DMS79 (cell line): ENCODE measurements at regions not wholly inside any gene's neighbourhood (a gene's known extent, or its start where the extent isn't known, plus 50 kb on each side); places are given as distances from the start of the nearest gene placed in this dataset.

Source experiments
- DNase-seq: peaks from one replicate; lab custom pipeline; 2025; lab: John Stamatoyannopoulos, UW

DNA sequence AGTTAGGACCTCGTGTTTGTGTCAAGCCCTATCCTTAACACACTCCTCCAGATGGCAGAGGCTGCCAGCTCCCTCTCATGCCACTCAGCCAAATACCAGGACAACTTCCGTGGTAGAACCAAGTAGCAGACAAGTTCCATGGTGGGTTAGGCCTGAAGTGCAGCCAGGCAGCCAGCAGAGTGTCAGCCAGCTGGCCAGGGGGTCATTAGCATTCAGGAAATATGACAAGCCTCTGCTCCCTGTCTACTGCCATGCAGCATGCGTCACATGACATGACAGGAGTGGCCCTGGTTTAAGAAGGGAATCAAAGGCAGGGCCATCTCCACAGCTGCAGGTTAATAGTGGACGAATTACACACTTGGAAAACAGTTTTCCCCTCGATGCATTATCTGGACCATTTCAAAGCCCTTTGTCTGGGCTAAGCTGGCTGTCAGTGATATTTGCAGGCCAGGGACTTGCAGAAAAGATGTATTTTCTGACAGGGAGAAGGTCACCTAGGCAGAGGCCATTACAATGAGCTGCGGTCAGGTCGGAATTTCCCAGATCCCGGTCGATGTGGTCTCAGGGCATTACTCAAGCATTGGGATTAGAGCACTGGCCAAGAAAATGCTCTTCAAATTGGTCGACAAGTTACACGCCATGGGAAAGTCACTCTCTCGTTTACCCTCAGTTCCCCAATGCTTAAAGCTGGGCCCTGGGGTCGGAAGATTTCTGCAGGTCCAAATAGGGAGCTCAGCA lies 461.7 kb upstream of the CADM1 start:
- DNase-seq, result peak; percentile 82

DNA sequence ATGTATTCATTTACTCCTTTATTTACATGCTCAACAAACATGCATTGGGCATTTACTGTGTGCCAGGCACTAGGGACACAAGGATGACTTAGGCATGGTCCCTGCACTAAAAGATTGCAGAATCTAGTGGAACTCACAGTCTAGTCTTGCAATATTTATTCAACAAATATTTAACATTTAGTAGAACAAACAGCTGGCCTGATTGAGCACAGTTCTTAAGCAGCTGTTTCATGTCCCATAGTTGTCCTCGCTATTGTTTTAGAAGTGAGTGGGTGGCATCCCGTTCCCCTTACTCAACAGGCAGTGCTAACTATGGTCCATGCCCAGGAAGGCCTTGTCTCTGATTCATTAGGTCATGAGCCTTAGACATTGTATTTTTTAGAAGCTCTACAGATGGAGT lies 459.9 kb upstream of the CADM1 start:
- no peak for DNase-seq

DNA sequence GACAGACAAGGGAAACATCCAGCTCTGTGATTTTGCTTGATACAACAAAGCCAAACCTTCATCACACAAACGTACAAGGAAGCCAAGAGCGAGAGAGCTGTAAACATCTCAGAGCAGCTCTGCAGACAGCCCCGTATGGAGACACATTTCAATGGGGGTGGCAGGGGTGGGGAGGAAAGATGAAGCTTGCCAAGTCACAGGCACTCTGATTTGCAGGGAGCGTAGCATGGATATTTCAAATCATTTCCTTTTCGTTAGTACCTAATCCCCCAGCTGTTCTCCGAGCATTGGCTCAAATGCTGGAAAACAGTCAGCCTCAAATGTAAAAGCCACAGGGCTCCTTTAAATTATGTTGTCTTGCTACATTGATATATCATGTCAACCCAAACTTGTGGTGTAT lies 458.9 kb upstream of the CADM1 start:
- peak; percentile 90 for DNase-seq

DNA sequence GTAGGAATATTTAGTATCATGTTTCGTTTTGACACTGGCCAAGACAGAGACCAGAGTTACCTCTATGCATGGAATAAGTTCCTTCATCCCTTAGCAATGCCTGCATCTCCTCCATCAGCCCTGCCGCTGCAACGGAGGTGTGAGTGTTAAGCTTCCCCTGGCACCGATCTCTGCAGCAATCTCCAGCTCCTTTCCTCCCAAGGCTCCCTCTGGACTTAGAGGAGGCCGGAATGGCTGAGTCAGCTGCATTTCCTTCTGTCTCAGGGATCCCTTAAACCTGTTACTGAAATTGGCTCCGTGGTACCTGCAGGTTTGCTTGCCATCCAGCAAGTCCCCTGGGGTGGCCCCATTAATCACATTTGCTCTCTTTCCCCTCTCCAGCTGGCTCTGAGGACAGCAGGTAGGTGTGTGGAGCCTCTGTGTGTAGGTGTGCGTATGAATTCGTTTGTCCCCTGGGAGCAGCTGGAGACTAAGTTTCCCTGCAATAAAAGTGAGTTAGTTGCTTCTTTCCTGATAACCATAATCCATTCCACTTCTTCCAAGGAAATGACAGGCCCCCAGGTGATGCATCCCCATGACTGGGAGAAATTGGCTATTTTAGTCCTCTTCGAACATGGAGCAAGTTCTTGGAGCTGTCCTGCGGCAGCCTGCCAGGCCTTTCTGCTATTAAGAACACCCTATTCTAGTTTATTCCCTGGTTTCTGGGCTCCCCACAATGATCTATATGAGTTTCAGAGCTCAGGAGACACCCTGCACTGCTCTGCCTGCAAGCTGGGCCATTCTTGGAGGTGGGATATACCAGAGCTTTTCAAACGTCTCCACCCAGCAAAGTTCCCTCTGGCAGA lies 457.2 kb upstream of the CADM1 start:
- peak; percentile 84 for DNase-seq

DNA sequence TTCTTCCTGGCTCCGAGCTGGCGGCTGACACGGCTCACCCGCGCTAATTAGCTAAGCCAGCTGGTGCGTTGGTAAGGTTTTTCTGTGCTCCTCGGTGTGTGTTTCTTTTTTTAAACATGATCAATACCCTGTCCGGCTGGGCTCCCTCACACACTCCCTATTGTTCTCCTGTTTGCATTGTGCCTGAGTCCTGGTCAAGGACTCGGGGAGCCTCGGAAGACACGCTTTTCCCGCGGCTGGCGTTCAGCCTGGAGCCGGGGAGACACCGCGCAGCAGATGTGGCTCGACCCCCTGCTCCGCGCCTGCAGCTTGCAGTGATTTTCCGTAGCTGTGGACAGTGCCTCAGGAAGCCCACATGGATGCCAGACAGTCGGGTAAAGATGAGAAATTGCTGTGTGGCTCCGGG lies 454.9 kb upstream of the CADM1 start:
- no peak for DNase-seq

DNA sequence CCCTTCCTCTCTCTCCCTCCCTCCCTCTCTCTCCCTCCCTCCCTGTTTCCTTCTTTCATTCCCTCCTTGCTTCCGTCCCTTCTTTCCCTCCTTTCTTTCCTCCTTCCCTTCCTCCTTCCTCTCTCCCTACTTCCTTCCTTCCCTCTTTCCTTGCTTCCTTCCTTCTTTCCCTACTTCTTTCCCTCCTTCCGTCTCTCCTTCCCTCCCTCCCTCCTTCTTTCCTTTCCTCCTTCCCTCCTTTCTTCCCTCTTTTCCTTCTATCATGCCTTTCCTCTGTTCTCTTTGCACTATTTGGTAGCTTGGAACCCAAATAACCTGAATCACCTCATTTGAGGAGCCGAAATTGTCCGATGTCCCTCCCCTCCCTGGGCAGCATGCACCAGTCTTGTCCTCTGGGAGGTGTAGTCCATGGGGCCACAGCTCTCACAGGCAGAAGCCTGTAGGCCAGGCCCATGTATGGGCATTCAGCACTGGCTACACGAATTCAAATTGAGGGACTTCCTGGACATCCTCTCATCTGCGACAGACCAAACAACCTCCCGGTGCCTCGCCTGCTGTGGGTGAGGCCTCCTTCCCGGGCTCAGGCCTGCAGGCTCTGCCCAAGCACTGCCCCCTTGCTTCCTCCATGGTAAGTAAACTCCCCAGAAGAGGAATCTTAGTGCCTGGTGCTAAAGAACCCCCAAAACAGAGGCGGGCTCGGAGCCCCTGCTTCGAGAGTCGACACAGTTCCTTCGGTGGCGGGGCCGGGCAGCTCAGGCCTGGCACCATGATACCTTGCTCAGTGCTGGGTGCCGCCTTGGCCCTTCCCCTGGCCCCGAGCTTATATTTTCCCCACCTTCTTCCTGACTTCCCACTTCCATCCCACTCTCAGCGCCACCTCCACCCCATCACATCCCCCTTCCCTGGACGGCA lies 454.1 kb upstream of the CADM1 start:
- no peak for DNase-seq

DNA sequence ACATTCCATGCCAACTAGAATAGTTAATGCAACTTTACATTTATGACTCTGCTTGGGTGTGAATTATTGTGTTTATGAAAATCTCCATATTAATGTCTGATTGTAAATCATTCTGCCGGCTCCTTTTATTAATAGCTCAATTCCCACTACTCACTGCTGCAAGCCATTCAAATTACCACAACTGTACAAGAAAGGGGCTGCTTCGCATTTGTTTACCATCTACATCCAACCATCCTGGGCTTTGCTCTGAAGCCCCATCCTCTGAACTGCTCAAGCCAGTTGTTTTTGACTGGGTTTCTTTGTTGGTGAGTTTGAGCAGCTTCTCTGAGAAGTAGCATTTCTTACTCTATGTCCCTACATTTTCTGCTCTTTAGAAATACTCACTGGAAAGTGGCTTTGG lies 451.6 kb upstream of the CADM1 start:
- no peak for DNase-seq

DNA sequence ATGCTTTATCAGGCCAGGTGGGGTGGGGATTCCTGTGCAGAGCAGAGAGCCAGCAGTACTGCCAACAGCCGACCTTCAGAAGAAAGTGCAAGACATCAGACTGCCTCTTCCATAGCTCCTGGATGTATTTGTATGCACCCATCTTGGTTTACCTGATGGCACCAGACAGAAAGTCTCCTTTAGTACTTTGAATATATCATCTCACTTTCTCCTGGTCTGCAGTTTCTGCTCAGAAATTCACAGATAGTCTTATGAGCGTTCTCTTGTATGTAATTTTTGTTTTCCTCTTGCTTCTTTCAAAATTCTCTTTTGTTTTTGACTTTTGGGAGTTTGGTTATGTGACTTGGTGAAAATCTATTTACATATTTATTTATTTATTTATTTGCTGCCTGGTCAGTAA lies 446.4 kb upstream of the CADM1 start:
- no peak for DNase-seq

DNA sequence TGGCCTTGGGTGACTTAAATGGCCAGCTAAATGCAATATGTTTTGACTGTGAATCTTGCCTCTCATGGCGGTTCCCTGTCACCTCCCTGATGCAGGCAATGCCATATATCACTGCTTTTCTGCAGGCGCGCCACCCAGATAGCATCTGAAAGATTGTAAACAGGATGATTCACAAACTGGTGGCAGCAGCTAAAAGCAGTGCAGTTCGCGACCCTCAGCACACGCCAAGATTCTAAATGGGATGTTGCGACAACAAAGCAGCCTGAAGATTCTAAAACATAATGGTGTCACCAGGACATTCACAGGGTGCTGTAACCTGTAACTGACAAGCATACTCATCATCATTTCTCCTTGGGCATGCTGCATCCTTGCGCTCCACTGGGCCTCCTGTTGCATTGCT lies 440.4 kb upstream of the CADM1 start:
- no peak for DNase-seq

DNA sequence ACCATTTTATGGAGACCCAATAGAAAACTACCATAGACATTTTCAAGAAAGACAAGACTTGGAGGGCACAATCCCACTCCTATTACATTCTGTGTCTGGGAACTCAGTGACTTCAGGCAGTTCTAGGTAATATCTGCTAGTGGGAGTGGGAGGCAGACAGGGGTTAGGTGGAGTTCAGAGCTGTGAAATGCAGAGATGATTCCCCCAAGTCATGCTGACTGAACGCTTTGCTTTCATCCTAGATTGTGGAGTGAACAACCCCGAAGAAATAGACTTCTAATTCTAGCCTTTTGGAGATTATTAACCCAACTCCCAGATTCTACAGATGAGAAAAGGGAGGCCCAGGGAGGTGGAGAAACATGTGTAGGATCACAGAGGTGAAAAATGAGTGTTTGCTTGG lies 437.8 kb upstream of the CADM1 start:
- no peak for DNase-seq

DNA sequence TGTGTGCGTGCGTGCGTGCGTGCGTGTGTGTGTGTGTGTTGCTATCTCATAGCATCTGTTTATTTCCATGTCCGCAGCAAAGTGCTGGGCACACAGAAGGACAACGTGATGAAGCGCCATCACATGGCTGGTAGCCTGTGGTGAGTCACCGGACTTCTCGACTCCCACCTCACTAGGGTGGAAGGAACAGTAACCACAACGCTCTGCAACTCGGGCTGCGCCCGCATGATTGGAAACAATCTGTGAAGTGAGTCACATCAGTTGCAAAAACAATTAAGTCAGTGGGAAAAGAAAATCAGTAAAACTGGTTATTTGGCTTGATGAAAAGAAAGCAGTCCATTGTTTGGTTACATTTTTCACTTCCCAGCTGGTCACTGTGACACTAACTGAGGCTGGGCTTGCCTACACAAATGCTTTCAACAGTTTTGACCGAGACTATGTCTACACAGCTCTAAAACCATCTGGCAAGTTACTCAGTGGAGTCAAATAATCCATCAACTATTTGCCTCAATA lies 437.3 kb upstream of the CADM1 start:
- no peak for DNase-seq

DNA sequence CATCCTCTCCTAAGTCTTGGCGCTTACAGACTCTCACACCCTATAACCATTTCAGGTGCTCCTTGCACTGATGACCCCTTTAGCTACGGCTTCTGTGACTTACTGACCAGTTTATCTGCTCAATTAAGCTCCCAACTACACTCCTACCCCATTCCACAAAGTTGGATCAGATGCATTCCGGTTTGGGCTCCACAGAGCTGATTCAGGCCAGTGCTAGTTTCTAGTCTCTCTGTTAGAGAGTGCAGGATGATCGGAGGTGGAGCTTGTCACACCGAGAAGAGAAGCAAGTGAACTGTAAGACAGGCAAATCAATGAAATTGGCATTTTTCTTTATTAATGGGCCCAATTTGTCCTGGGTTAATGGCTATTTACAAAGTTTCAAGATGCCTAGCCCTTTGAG lies 436.8 kb upstream of the CADM1 start:
- no peak for DNase-seq

DNA sequence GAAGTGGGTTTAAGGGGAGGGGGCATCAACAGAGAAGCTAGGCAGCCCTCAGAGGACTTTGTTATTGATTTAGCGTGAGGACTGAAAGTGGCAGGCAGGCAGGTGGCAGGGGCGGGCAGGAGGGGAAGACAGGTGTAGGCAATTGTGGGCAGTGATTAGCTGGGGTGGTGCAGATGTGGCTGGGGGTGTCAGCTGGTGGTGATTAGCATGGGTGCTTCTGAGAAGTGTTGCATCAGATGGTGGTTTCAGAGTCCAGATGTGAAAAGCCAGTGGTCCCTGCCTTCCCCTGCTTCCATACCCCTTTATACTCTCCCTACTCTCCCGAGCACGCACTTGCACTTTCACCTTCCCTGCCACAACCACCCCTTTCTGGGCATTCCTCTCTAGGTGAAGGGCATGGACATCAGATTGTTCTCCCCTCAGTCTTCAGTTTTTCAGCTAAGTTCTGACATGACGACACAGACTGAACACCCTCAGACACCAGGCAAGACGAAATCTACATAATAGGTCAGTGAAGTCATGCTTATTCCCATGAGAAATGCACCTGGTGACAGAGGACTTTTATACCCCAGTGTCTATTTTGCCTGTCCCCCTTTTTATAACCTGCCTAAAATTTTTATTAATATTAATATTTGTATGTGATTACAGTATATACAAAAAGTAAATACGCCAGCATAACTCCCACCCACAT lies 435.7 kb upstream of the CADM1 start:
- peak; percentile 52 for DNase-seq

DNA sequence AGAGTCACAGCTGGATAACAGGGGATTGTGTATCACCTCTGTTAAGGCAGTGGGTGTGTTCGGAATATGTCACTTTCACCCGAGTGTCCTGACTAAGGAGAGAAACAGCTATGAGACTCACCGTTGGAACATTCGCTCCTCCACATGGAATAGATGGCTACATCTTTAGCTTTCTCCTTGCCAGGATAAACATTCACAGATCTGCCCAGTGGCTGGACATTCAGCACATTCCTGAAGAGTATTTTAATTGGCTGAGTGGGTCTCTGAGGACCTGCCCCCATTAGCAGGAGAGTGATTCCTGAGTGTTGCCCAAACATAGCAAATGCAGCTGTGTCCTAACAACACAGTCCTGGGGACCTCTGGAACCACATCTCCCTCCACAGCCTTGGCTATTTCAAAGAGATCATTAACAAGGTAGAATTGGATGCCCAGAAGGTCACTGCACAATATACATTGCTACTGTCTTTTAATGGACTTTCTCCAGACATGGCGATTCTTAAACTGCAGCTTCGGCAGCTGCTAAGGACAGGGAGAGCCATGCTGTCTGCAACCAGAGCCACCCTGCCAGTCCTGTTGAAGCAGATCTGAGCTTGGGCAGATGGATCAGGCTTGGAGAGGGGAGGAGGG lies 435.0 kb upstream of the CADM1 start:
- no peak for DNase-seq

DNA sequence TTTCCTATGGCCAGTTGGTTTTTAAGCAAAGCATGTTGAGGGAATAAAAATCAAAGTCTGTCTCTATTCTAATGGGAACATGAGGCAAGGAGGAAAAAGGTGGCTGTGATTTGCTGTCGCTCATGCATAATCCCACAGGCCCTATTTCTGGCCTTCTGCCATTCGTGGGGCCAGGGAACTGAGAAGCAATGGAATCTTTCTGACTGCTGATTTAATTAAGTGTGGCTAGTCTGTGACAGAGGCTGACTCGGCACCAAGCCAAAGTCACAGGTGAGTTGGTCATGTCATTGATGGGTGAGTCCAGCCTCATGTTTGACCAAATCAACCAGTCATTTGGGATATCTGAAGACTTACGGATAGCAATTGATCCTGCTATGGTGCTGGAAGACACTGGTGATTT lies 429.3 kb upstream of the CADM1 start:
- no peak for DNase-seq

DNA sequence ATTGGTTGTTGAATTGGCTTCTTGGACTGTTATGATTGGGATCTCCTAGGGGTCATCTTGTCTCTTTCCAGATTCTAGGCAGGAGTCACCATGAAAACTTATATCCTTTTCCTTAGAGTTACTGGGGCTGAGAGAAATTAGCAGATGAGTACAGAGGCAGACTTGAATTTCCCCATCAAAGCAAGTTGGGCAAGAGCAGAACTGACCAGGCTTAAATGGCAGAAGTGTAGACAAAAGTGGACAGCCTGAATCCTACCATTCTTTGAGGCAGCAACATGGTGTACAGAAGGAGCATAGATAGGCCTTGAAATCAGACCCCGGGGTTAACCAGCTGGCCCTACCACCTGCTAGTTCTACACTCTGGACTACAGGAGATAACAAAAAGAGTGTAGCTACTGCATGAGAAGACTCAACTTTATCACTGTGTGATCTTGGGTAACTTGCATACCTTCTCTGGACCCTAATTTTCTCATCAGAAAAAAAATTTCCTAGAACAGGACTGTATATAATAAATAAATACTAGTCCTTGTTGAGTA lies 427.4 kb upstream of the CADM1 start:
- DNase-seq, result no peak

DNA sequence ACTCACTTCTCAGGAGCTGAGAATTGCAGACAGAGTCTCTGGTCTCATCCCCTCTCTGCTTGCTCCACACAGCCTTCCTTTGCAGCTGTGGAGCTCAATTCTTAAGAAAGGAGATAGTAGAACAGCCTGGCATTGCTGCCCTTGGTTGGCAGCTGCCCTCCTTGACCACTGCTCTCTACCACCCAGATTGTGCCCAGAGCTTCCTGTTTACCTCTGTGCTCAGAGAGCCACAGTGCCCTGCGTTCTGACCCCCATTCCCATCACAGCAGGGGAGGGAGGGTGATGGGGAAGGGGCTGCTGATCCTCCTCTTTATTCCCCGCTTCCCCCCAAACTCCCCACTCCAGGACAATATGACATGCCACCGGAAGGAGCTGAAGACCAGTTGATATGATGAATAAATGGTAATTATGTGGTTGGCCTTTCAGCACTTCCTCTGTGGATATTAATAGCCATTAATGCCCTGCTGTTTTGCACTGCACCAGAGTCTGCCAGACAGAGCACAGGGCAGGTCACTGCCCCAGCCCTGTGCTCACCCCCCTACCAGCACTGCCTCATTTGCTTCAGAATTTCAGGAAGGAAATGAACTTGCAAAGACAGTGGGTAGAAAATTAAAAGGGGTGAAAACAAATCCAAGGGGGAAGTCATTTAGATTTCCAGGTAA lies 426.8 kb upstream of the CADM1 start:
- DNase-seq, result no peak

DNA sequence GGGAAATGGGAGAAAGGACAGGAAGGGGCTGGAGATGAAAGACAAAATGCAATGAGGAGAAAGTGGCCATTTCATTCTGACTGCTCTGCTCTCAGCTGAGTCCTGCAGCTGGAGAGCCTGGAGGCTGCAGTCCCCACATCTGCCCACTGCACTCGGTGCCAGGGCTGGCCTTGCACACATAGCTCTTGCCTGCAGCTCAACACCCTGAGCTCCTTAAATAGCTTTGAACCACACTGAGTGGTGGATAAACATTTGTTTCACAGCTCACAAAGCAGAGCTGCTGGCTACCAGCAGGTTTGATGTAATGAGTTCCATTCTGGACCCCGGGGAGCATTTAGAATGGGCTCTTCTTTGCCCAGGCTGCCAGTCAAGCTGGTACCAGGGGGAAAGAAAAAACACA lies 426.1 kb upstream of the CADM1 start:
- DNase-seq, result no peak

DNA sequence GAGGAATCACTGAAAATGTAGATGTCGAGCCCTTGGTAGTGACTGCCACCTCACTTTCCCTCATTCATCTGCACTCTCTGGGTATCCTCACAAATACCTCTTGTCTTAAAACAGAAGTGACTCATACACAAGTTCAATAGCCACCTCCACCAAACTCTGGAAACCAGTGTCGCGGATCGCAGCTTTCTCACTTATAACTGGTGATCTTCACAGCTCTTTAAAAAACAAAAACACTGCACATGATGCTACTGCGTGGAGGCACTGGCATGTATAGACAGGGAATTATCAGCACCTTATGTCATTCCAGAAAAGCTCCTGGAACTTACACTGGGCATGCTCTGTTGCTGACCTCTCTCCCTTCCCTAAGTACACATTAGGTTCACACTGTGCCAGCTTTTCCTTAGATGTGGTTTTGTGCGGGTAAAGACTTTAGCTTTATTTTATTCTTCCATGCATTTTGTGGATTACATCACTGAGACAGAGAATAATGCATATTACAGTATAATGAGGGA lies 425.5 kb upstream of the CADM1 start:
- no peak for DNase-seq

DNA sequence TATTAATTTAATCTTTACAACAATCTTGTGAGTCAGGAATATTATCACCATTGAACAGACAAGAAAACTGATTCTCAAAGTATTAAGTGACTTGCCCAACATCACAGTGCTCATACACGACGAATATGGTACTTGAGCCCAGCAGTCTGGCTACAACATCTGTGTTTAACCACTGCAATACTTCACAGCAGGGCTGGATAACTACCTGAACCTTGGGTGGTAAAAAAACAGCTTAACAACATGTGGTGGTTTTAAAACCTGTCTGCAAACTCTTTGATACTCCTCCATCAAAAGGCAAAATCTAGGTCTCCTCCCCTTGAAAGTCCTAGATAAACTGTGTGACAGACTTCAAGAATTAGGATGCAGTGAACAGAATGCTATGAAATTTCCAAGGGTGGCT lies 424.6 kb upstream of the CADM1 start:
- no peak for DNase-seq
